AG04450 (cell line): ENCODE measurements at regions not wholly inside any gene's neighbourhood (a gene's known extent, or its start where the extent isn't known, plus 50 kb on each side); places are given as distances from the start of the nearest gene placed in this dataset.

Source experiments
- CTCF ChIA-PET: fragments of 300-600, 350-600 bp; formaldehyde crosslinking; extraction: SDS; loops from one replicate; lab custom pipeline; 2022; ENCODE audit warnings: antibody characterized with exemption, inconsistent platforms; lab: Charles Lee
- POLR2A ChIA-PET: fragments of 350-600 bp; formaldehyde crosslinking; extraction: SDS; loops from one replicate; lab custom pipeline; 2021; ENCODE audit warnings: antibody characterized with exemption, inconsistent platforms; lab: Yijun Ruan, JAX
- DNase-seq: peaks from one replicate; pipeline ENCODE4 v3.0.0-alpha.2; 2011; ENCODE audit warnings: low read depth, low spot score
- H3K27ac ChIP-seq: one replicate; pipeline ENCODE4 v1.5.1; 2012; ENCODE audit warnings: low read depth, low read length, control low read depth
- H3K27me3 ChIP-seq: one replicate; pipeline ENCODE4 v1.6.0; 2012; ENCODE audit warnings: low read length; ENCODE audit not compliant: control insufficient read depth, insufficient read depth
- H3K4me3 ChIP-seq: 2 replicates; pipeline ENCODE4 v1.5.1; 2011; ENCODE audit warnings: mild to moderate bottlenecking, low read depth, low read length, control low read depth
- H3K9me3 ChIP-seq: 2 replicates; pipeline ENCODE4 v1.5.1; 2012; ENCODE audit warnings: low read length; ENCODE audit not compliant: control insufficient read depth, insufficient read depth
- TF ChIP-seq, protein P1 (sequence below): IDR thresholded peaks from 2 replicates; pipeline ENCODE4 v1.5.1; 2011; ENCODE audit warnings: low read depth, low read length, control low read depth, inconsistent platforms

DNA sequence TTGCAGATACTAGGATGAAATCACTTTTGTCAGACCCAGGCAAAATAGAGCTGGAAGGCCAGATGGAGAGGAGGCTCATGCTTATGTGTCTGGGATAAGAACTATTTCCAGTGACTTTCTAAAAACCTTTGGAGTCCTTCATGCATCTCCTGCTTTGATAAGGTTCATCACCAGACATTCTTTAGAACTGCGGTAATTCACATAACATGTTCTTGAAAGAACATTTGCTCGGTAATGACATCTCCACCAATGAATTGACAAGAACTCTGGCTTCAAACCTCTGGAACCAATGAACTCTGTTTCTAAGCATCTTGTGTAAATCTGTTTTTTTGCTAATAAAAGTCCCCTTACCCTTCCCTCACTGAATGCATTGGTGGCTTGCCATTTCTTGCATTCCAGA, 112.0 kb upstream of the KL start:
- CTCF ChIA-PET: no interaction called here

GRCh38 chr13:32905063-32905863, 111.0 kb upstream of the KL start:
- Histone ChIP-seq H3K9me3 (no peaks in the 10 kb centered on the region), H3K4me3 (no peak overlapping the region), H3K27ac (no peak overlapping the region), H3K27me3 (no peaks in the 10 kb centered on the region)
- TF ChIP-seq, protein P1, sequence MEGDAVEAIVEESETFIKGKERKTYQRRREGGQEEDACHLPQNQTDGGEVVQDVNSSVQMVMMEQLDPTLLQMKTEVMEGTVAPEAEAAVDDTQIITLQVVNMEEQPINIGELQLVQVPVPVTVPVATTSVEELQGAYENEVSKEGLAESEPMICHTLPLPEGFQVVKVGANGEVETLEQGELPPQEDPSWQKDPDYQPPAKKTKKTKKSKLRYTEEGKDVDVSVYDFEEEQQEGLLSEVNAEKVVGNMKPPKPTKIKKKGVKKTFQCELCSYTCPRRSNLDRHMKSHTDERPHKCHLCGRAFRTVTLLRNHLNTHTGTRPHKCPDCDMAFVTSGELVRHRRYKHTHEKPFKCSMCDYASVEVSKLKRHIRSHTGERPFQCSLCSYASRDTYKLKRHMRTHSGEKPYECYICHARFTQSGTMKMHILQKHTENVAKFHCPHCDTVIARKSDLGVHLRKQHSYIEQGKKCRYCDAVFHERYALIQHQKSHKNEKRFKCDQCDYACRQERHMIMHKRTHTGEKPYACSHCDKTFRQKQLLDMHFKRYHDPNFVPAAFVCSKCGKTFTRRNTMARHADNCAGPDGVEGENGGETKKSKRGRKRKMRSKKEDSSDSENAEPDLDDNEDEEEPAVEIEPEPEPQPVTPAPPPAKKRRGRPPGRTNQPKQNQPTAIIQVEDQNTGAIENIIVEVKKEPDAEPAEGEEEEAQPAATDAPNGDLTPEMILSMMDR: no peak
- no peak for DNase-seq
- ChIA-PET CTCF (interaction anchor here (0.8 kb wide), 1 partner anchor 15 kb away, joined by 3 read pairs; no protein-coding TSS in a partner anchor), POLR2A (no interaction called here)

More for the DNA sequence above, 112.0 kb upstream of the KL start:
- no peak for DNase-seq
- TF ChIP-seq, protein P1: no peak
- H3K9me3 ChIP-seq: no peaks in the 10 kb centered on the region
- H3K27me3 ChIP-seq: no peaks in the 10 kb centered on the region
- H3K27ac ChIP-seq: no peak overlapping the region
- POLR2A ChIA-PET: no interaction called here
- H3K4me3 ChIP-seq: no peak overlapping the region

DNA sequence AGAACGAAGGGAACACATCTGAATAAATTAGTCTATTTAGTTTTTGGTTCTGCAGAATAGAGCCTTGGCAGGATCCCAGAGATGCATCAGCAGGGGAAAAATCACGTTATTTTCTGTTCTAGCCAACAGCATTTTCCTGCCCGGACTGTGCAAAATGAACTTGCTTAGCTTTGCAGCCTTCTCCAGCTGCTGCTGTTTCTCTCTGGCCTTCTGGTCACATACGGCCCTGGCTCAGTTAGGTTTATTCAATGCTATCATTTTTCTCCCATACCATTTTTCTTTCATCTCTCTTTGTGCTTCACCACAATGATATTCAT, 110.4 kb upstream of the KL start:
- H3K4me3 ChIP-seq: no peak overlapping the region
- ChIA-PET POLR2A (interaction anchor here (0.6 kb wide), 1 partner anchor 8 kb away, joined by 3 read pairs; no protein-coding TSS in a partner anchor), CTCF (interaction anchor here (0.6 to 0.8 kb wide), 2 partner anchors 15 to 599 kb away, joined by 3 read pairs; no protein-coding TSS in a partner anchor)
- no peak for DNase-seq
- no peaks in the 10 kb centered on the region for H3K9me3 ChIP-seq
- H3K27ac ChIP-seq: no peak overlapping the region
- H3K27me3 ChIP-seq: no peaks in the 10 kb centered on the region
- TF ChIP-seq, protein P1: no peak

DNA sequence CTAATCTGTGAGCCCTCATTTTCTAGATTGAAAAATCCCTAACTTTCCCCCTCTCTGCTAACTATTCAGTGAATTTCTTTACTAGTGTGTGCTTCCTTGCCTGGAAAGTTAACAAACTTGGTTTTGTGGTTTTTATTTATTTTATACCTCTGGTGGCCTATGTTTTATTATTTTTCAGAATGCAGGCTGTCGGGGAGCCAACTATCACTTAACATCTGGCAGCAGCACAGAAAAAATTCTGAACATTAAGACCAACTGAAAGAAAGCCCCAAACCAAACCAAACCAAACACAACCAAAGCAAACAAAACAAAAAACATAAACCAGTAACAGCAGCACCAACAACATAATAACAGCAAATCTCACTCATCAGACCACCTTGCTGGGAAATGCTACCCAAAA, 109.0 kb upstream of the KL start:
- Histone ChIP-seq H3K27ac (no peak overlapping the region), H3K27me3 (no peaks in the 10 kb centered on the region), H3K9me3 (no peaks in the 10 kb centered on the region), H3K4me3 (no peak overlapping the region)
- CTCF ChIA-PET: interaction anchor here (0.7 kb wide), 1 partner anchor 202 kb away, joined by 8 read pairs; no protein-coding TSS in a partner anchor
- DNase-seq: no peak
- TF ChIP-seq, protein P1: no peak
- POLR2A ChIA-PET: no interaction called here

- Histone ChIP-seq H3K27me3 (no peaks in the 10 kb centered on the region), H3K4me3 (no peak overlapping the region), H3K9me3 (no peaks in the 10 kb centered on the region; the same call in 1 of the 2 replicates), H3K27ac (no peak overlapping the region)
- TF ChIP-seq, protein P1: no peak
- ChIA-PET POLR2A (interaction anchor here (0.6 kb wide), 1 partner anchor 231 kb away, joined by 3 read pairs; no protein-coding TSS in a partner anchor), CTCF (interaction anchor here (0.8 to 2.5 kb wide), 6 partner anchors 10 to 323 kb away, joined by 3 to 6 read pairs (median 6); no protein-coding TSS in a partner anchor)
- no peak for DNase-seq
These were observed 105.7 kb upstream of the KL start for GRCh38 chr13:32910530-32910929.
